Activated naive CD4-positive, alpha-beta T cell treated with anti-CD3 and anti-CD28 coated beads, Interleukin-2, amount 50 U/mL, for 24 hours (primary cell): ENCODE measurements at regions not wholly inside any gene's neighbourhood (a gene's known extent, or its start where the extent isn't known, plus 50 kb on each side); places are given as distances from the start of the nearest gene placed in this dataset.
A peak's percentile ranks its signal among the peaks of the same experiment; 100 is the strongest.

Experiments
- H3K27ac Mint-ChIP-seq: one replicate; pipeline ENCODE4 v1.8.0; 2021; ENCODE audit warnings: mild to moderate bottlenecking, mixed read lengths
- H3K27me3 Mint-ChIP-seq: one replicate; pipeline ENCODE4 v1.8.0; 2021; ENCODE audit warnings: mixed read lengths
- H3K36me3 Mint-ChIP-seq: one replicate; pipeline ENCODE4 v1.8.0; 2021; ENCODE audit warnings: mixed read lengths
- H3K4me1 Mint-ChIP-seq: one replicate; pipeline ENCODE4 v1.8.0; 2021; ENCODE audit warnings: mixed read lengths
- H3K4me3 Mint-ChIP-seq: one replicate; pipeline ENCODE4 v1.8.0; 2021; ENCODE audit warnings: mild to moderate bottlenecking, mixed read lengths
- H3K9me3 Mint-ChIP-seq: one replicate; pipeline ENCODE4 v1.8.0; 2021; ENCODE audit warnings: mixed read lengths

- Mint-ChIP-seq H3K27me3 (no peaks in the 10 kb centered on the region), H3K9me3 (no peaks in the 10 kb centered on the region), H3K4me1 (peaks cover 17% of the 10 kb centered on the region), H3K36me3 (no peaks in the 10 kb centered on the region), H3K4me3 (peak overlapping the region; percentile 23), H3K27ac (peak overlapping the region; percentile 56)
These were observed 182.0 kb upstream of the SERP2 start for GRCh38 chr13:44191504-44192171.

- peaks cover 20% of the 10 kb centered on the region for H3K4me1 Mint-ChIP-seq
- H3K4me3 Mint-ChIP-seq = no peak overlapping the region
- H3K27ac Mint-ChIP-seq = no peak overlapping the region
- no peaks in the 10 kb centered on the region for H3K9me3 Mint-ChIP-seq
- no peaks in the 10 kb centered on the region for H3K36me3 Mint-ChIP-seq
- no peaks in the 10 kb centered on the region for H3K27me3 Mint-ChIP-seq
These were observed 179.9 kb upstream of the SERP2 start for GRCh38 chr13:44193731-44194130.

GRCh38 chr13:44195245-44195644 lies 178.4 kb upstream of the SERP2 start:
- Mint-ChIP-seq H3K27me3 (no peaks in the 10 kb centered on the region), H3K4me1 (peaks cover 20% of the 10 kb centered on the region), H3K27ac (peak overlapping the region; percentile 18), H3K4me3 (no peak overlapping the region), H3K9me3 (no peaks in the 10 kb centered on the region), H3K36me3 (no peaks in the 10 kb centered on the region)

GRCh38 chr13:44196196-44196751 lies 177.3 kb upstream of the SERP2 start:
- Mint-ChIP-seq H3K9me3 (no peaks in the 10 kb centered on the region), H3K27ac (no peak overlapping the region), H3K27me3 (no peaks in the 10 kb centered on the region), H3K4me1 (peaks cover 20% of the 10 kb centered on the region), H3K36me3 (no peaks in the 10 kb centered on the region), H3K4me3 (no peak overlapping the region)

GRCh38 chr13:44197791-44198770 lies 175.5 kb upstream of the SERP2 start:
- Mint-ChIP-seq H3K36me3 (no peaks in the 10 kb centered on the region), H3K27ac (no peak overlapping the region), H3K27me3 (no peaks in the 10 kb centered on the region), H3K4me1 (peaks cover 14% of the 10 kb centered on the region), H3K4me3 (no peak overlapping the region), H3K9me3 (no peaks in the 10 kb centered on the region)

- Mint-ChIP-seq H3K9me3 (no peaks in the 10 kb centered on the region), H3K27me3 (no peaks in the 10 kb centered on the region), H3K4me3 (no peak overlapping the region), H3K27ac (no peak overlapping the region), H3K4me1 (peaks cover 14% of the 10 kb centered on the region), H3K36me3 (no peaks in the 10 kb centered on the region)
These were observed 174.8 kb upstream of the SERP2 start for GRCh38 chr13:44198826-44199225.

GRCh38 chr13:44199627-44200207 lies 173.9 kb upstream of the SERP2 start:
- H3K36me3 Mint-ChIP-seq = no peaks in the 10 kb centered on the region
- no peak overlapping the region for H3K27ac Mint-ChIP-seq
- H3K27me3 Mint-ChIP-seq = no peaks in the 10 kb centered on the region
- H3K4me3 Mint-ChIP-seq = no peak overlapping the region
- H3K9me3 Mint-ChIP-seq = no peaks in the 10 kb centered on the region
- peaks cover 14% of the 10 kb centered on the region for H3K4me1 Mint-ChIP-seq

- H3K27ac Mint-ChIP-seq = no peak overlapping the region
- H3K27me3 Mint-ChIP-seq = peaks cover 2% of the 10 kb centered on the region
- H3K9me3 Mint-ChIP-seq = peaks cover 10% of the 10 kb centered on the region
- H3K4me3 Mint-ChIP-seq = no peak overlapping the region
- H3K4me1 Mint-ChIP-seq = no peaks in the 10 kb centered on the region
- no peaks in the 10 kb centered on the region for H3K36me3 Mint-ChIP-seq
These were observed 167.2 kb upstream of the SERP2 start for GRCh38 chr13:44206434-44206833.

GRCh38 chr13:44207476-44207875 lies 166.1 kb upstream of the SERP2 start:
- Mint-ChIP-seq H3K27ac (no peak overlapping the region), H3K4me3 (no peak overlapping the region), H3K36me3 (no peaks in the 10 kb centered on the region), H3K9me3 (peaks cover 10% of the 10 kb centered on the region), H3K4me1 (no peaks in the 10 kb centered on the region), H3K27me3 (peaks cover 2% of the 10 kb centered on the region)

GRCh38 chr13:44210525-44210924 lies 163.1 kb upstream of the SERP2 start:
- Mint-ChIP-seq H3K9me3 (peaks cover 10% of the 10 kb centered on the region), H3K4me3 (no peak overlapping the region), H3K4me1 (no peaks in the 10 kb centered on the region), H3K27ac (no peak overlapping the region), H3K36me3 (no peaks in the 10 kb centered on the region), H3K27me3 (peaks cover 2% of the 10 kb centered on the region)

GRCh38 chr13:44211286-44211685 lies 162.3 kb upstream of the SERP2 start:
- H3K9me3 Mint-ChIP-seq = peaks cover 5% of the 10 kb centered on the region
- H3K36me3 Mint-ChIP-seq = no peaks in the 10 kb centered on the region
- H3K27me3 Mint-ChIP-seq = peaks cover 2% of the 10 kb centered on the region
- H3K4me3 Mint-ChIP-seq = no peak overlapping the region
- no peak overlapping the region for H3K27ac Mint-ChIP-seq
- H3K4me1 Mint-ChIP-seq = no peaks in the 10 kb centered on the region

- H3K4me1 Mint-ChIP-seq = no peaks in the 10 kb centered on the region
- H3K36me3 Mint-ChIP-seq = no peaks in the 10 kb centered on the region
- H3K27me3 Mint-ChIP-seq = peaks cover 2% of the 10 kb centered on the region
These were observed 161.8 kb upstream of the SERP2 start for GRCh38 chr13:44211704-44212346.

GRCh38 chr13:44212633-44213396 lies 160.8 kb upstream of the SERP2 start:
- H3K27ac Mint-ChIP-seq = no peak overlapping the region
- no peaks in the 10 kb centered on the region for H3K4me1 Mint-ChIP-seq
- peaks cover 2% of the 10 kb centered on the region for H3K27me3 Mint-ChIP-seq
- H3K4me3 Mint-ChIP-seq = no peak overlapping the region
- H3K36me3 Mint-ChIP-seq = no peaks in the 10 kb centered on the region
- H3K9me3 Mint-ChIP-seq = peaks cover 2% of the 10 kb centered on the region

More at GRCh38 chr13:44211704-44212346, 161.8 kb upstream of the SERP2 start:
- no peak overlapping the region for H3K27ac Mint-ChIP-seq
- H3K4me3 Mint-ChIP-seq = no peak overlapping the region
- peaks cover 5% of the 10 kb centered on the region for H3K9me3 Mint-ChIP-seq

GRCh38 chr13:44218501-44219240 lies 155.0 kb upstream of the SERP2 start:
- Mint-ChIP-seq H3K4me1 (no peaks in the 10 kb centered on the region), H3K27me3 (no peaks in the 10 kb centered on the region), H3K9me3 (no peaks in the 10 kb centered on the region), H3K36me3 (no peaks in the 10 kb centered on the region), H3K4me3 (no peak overlapping the region), H3K27ac (no peak overlapping the region)
